ENCODE measurements at regions not wholly inside any gene's neighbourhood (a gene's known extent, or its start where the extent isn't known, plus 50 kb on each side); places are given as distances from the start of the nearest gene placed in this dataset.
"Not testable (repeated sequence)": the region's sequence is repeated elsewhere in the genome, so short reads cannot be mapped to it uniquely, and the experiment has no call there.

- H3K27me3 ChIP-seq (replicated peaks; ENCODE audit: control insufficient read depth, insufficient read depth, low read length, poor library complexity, severe bottlenecking); H3K9me3 ChIP-seq (ENCODE audit: control insufficient read depth, low read length); DNase-seq; H3K4me3 ChIP-seq (ENCODE audit: insufficient read depth, low read depth, low read length, poor library complexity, severe bottlenecking); H3K27ac ChIP-seq (ENCODE audit: insufficient read depth, low read length, poor library complexity, severe bottlenecking); H3K36me3 ChIP-seq (ENCODE audit: control insufficient read depth, insufficient read depth, low read length); H3K4me1 ChIP-seq (ENCODE audit: control insufficient read depth, insufficient read depth, low read length, poor library complexity, severe bottlenecking): not testable (repeated sequence)
Observed at GRCh38 chr7:131679071-131679470, 122.6 kb upstream of the PODXL start.

GRCh38 chr7:131676850-131677249, 120.4 kb upstream of the PODXL start:
- not testable (repeated sequence) for H3K9me3 ChIP-seq (ENCODE audit: control insufficient read depth, low read length); DNase-seq; H3K4me1 ChIP-seq (ENCODE audit: control insufficient read depth, insufficient read depth, low read length, poor library complexity, severe bottlenecking); H3K4me3 ChIP-seq (ENCODE audit: insufficient read depth, low read depth, low read length, poor library complexity, severe bottlenecking); H3K27ac ChIP-seq (ENCODE audit: insufficient read depth, low read length, poor library complexity, severe bottlenecking); H3K36me3 ChIP-seq (ENCODE audit: control insufficient read depth, insufficient read depth, low read length); H3K27me3 ChIP-seq (replicated peaks; ENCODE audit: control insufficient read depth, insufficient read depth, low read length, poor library complexity, severe bottlenecking)

DNA sequence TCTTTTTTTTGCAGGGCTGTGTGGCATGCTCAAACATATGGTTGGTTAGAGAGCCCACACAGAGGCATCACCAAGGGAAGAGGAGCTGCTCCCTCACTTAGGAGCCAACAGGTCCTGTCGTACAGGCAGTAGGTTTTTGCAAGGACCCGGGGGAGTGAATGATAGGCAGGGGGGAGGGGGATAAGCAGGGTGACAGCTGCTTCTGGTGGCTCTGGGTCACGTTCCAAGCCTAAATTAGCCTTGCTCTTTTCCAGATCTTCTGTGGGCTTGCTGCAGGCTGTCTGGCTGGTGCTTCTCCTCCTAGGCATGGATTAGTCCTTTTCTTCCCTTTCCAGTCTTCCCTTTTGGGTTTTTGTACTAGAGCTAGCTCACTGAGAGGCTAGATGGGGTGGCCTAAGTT, 117.7 kb upstream of the PODXL start:
- Histone ChIP-seq H3K27me3 (replicated peaks; ENCODE audit: control insufficient read depth, insufficient read depth, low read length, poor library complexity, severe bottlenecking) (peaks cover 2% of the 10 kb centered on the region), H3K9me3 (ENCODE audit: control insufficient read depth, low read length) (no peaks in the 10 kb centered on the region), H3K27ac (ENCODE audit: insufficient read depth, low read length, poor library complexity, severe bottlenecking) (no peak overlapping the region), H3K4me3 (ENCODE audit: insufficient read depth, low read depth, low read length, poor library complexity, severe bottlenecking) (no peak overlapping the region), H3K4me1 (ENCODE audit: control insufficient read depth, insufficient read depth, low read length, poor library complexity, severe bottlenecking) (no peaks in the 10 kb centered on the region), H3K36me3 (ENCODE audit: control insufficient read depth, insufficient read depth, low read length) (no peaks in the 10 kb centered on the region)
- DNase-seq: no peak

DNA sequence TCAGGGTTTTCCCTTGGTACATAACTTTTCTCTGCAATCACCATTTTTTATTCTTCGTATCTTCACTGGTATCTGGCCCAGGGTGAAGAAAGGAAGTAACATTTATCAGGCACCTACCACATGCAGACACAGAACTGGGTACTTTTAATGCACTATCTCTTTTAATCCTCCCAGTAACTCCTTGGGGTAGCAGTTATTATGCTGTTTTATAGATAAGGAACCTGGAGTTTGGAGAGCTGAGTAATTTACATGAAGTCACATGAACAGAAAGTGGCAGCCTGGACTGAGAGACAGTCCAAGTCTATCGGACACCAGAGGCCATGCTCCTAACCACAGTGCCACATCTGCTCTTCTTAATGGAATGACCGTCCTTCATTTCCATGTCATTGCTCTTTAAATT, 117.1 kb upstream of the PODXL start:
- H3K27ac ChIP-seq (ENCODE audit: insufficient read depth, low read length, poor library complexity, severe bottlenecking): no peak overlapping the region

GRCh38 chr7:131670406-131670805, 114.0 kb upstream of the PODXL start:
- no peak for DNase-seq
- Histone ChIP-seq H3K4me1 (ENCODE audit: control insufficient read depth, insufficient read depth, low read length, poor library complexity, severe bottlenecking) (no peaks in the 10 kb centered on the region), H3K27me3 (replicated peaks; ENCODE audit: control insufficient read depth, insufficient read depth, low read length, poor library complexity, severe bottlenecking) (peaks cover 2% of the 10 kb centered on the region), H3K4me3 (ENCODE audit: insufficient read depth, low read depth, low read length, poor library complexity, severe bottlenecking) (no peak overlapping the region), H3K27ac (ENCODE audit: insufficient read depth, low read length, poor library complexity, severe bottlenecking) (no peak overlapping the region), H3K36me3 (ENCODE audit: control insufficient read depth, insufficient read depth, low read length) (no peaks in the 10 kb centered on the region), H3K9me3 (ENCODE audit: control insufficient read depth, low read length) (no peaks in the 10 kb centered on the region)

More for the DNA sequence above, 117.1 kb upstream of the PODXL start:
- DNase-seq: no peak
- H3K4me1 ChIP-seq (ENCODE audit: control insufficient read depth, insufficient read depth, low read length, poor library complexity, severe bottlenecking): no peaks in the 10 kb centered on the region
- H3K4me3 ChIP-seq (ENCODE audit: insufficient read depth, low read depth, low read length, poor library complexity, severe bottlenecking): no peak overlapping the region
- no peaks in the 10 kb centered on the region for H3K9me3 ChIP-seq (ENCODE audit: control insufficient read depth, low read length)
- H3K27me3 ChIP-seq (replicated peaks; ENCODE audit: control insufficient read depth, insufficient read depth, low read length, poor library complexity, severe bottlenecking): peaks cover 2% of the 10 kb centered on the region
- no peaks in the 10 kb centered on the region for H3K36me3 ChIP-seq (ENCODE audit: control insufficient read depth, insufficient read depth, low read length)

- no peak overlapping the region for H3K4me3 ChIP-seq (ENCODE audit: insufficient read depth, low read depth, low read length, poor library complexity, severe bottlenecking)
- no peaks in the 10 kb centered on the region for H3K36me3 ChIP-seq (ENCODE audit: control insufficient read depth, insufficient read depth, low read length)
- peaks cover 2% of the 10 kb centered on the region for H3K27me3 ChIP-seq (replicated peaks; ENCODE audit: control insufficient read depth, insufficient read depth, low read length, poor library complexity, severe bottlenecking)
- no peak for DNase-seq
- no peak overlapping the region for H3K27ac ChIP-seq (ENCODE audit: insufficient read depth, low read length, poor library complexity, severe bottlenecking)
- H3K4me1 ChIP-seq (ENCODE audit: control insufficient read depth, insufficient read depth, low read length, poor library complexity, severe bottlenecking): no peaks in the 10 kb centered on the region
- H3K9me3 ChIP-seq (ENCODE audit: control insufficient read depth, low read length): no peaks in the 10 kb centered on the region
Observed at GRCh38 chr7:131667699-131668098, 111.3 kb upstream of the PODXL start.

- no peak overlapping the region for H3K4me3 ChIP-seq (ENCODE audit: insufficient read depth, low read depth, low read length, poor library complexity, severe bottlenecking)
- no peak for DNase-seq
- no peaks in the 10 kb centered on the region for H3K27me3 ChIP-seq (replicated peaks; ENCODE audit: control insufficient read depth, insufficient read depth, low read length, poor library complexity, severe bottlenecking)
- no peak overlapping the region for H3K27ac ChIP-seq (ENCODE audit: insufficient read depth, low read length, poor library complexity, severe bottlenecking)
- no peaks in the 10 kb centered on the region for H3K9me3 ChIP-seq (ENCODE audit: control insufficient read depth, low read length)
- H3K4me1 ChIP-seq (ENCODE audit: control insufficient read depth, insufficient read depth, low read length, poor library complexity, severe bottlenecking): no peaks in the 10 kb centered on the region
- H3K36me3 ChIP-seq (ENCODE audit: control insufficient read depth, insufficient read depth, low read length): no peaks in the 10 kb centered on the region
Observed at GRCh38 chr7:131665021-131665420, 108.6 kb upstream of the PODXL start.

DNA sequence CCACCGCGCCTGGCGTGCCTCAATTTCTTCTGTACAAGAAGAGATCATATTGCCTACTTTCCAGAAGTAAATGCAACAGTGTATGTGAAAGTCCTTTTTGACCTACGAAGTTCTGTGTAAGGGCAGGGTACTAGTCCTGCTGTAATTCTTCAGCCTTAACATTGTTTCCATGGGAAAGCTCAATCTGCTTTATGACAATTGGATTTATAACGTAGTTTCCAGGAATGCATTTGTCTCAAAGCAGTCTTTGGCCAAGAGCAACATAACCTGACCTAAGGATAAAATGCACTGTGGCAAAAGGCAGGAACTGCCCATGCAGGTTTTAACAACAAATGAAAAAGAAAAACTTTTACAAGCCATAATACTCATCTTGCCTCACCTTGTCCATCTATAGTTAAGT, 108.1 kb upstream of the PODXL start:
- no peaks in the 10 kb centered on the region for H3K9me3 ChIP-seq (ENCODE audit: control insufficient read depth, low read length)
- no peak overlapping the region for H3K4me3 ChIP-seq (ENCODE audit: insufficient read depth, low read depth, low read length, poor library complexity, severe bottlenecking)
- no peak overlapping the region for H3K27ac ChIP-seq (ENCODE audit: insufficient read depth, low read length, poor library complexity, severe bottlenecking)
- H3K27me3 ChIP-seq (replicated peaks; ENCODE audit: control insufficient read depth, insufficient read depth, low read length, poor library complexity, severe bottlenecking): no peaks in the 10 kb centered on the region
- H3K4me1 ChIP-seq (ENCODE audit: control insufficient read depth, insufficient read depth, low read length, poor library complexity, severe bottlenecking): no peaks in the 10 kb centered on the region
- DNase-seq: no peak
- H3K36me3 ChIP-seq (ENCODE audit: control insufficient read depth, insufficient read depth, low read length): no peaks in the 10 kb centered on the region

GRCh38 chr7:131662301-131662873, 106.0 kb upstream of the PODXL start:
- not testable (repeated sequence) for H3K4me1 ChIP-seq (ENCODE audit: control insufficient read depth, insufficient read depth, low read length, poor library complexity, severe bottlenecking); H3K4me3 ChIP-seq (ENCODE audit: insufficient read depth, low read depth, low read length, poor library complexity, severe bottlenecking)

DNA sequence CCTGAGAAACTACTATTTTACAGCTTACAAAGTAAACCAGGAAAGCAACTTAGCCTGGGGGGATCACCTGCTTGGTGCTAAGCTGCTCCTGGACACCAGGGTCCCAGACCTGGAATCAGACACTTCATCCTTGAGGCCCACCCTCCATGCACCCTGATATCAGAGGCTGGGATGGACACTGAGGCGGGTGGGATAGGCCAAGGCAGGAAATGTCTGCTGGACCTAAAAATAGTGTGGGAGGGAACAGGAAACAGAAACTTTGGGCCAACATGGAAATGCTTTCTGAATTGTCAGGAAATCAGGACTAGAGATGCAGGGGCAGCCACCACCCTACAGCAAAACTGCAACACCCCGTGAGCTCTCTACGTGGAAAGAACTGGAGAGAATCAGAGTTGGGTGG, 101.5 kb upstream of the PODXL start:
- Histone ChIP-seq H3K36me3 (ENCODE audit: control insufficient read depth, insufficient read depth, low read length) (no peaks in the 10 kb centered on the region), H3K27ac (ENCODE audit: insufficient read depth, low read length, poor library complexity, severe bottlenecking) (no peak overlapping the region), H3K9me3 (ENCODE audit: control insufficient read depth, low read length) (no peaks in the 10 kb centered on the region), H3K27me3 (replicated peaks; ENCODE audit: control insufficient read depth, insufficient read depth, low read length, poor library complexity, severe bottlenecking) (no peaks in the 10 kb centered on the region), H3K4me3 (ENCODE audit: insufficient read depth, low read depth, low read length, poor library complexity, severe bottlenecking) (no peak overlapping the region), H3K4me1 (ENCODE audit: control insufficient read depth, insufficient read depth, low read length, poor library complexity, severe bottlenecking) (no peaks in the 10 kb centered on the region)
- DNase-seq: no peak

More at GRCh38 chr7:131662301-131662873, 106.0 kb upstream of the PODXL start:
- not testable (repeated sequence) for H3K27ac ChIP-seq (ENCODE audit: insufficient read depth, low read length, poor library complexity, severe bottlenecking); H3K27me3 ChIP-seq (replicated peaks; ENCODE audit: control insufficient read depth, insufficient read depth, low read length, poor library complexity, severe bottlenecking); H3K9me3 ChIP-seq (ENCODE audit: control insufficient read depth, low read length); DNase-seq; H3K36me3 ChIP-seq (ENCODE audit: control insufficient read depth, insufficient read depth, low read length)
